ENCODE measurements at regions not wholly inside any gene's neighbourhood (a gene's known extent, or its start where the extent isn't known, plus 50 kb on each side); places are given as distances from the start of the nearest gene placed in this dataset.

- DNase-seq (ENCODE audit: low read depth), result no peak
- no peak for TF ChIP-seq CTCF (conservative IDR thresholded peaks at IDR 0.05; ENCODE audit: low read depth, low read length)
- H3K4me3 ChIP-seq (ENCODE audit: low read depth, low read length), result no peak overlapping the region
These were observed 140.5 kb upstream of the CADPS start for GRCh38 chr3:63015614-63016309.

DNA sequence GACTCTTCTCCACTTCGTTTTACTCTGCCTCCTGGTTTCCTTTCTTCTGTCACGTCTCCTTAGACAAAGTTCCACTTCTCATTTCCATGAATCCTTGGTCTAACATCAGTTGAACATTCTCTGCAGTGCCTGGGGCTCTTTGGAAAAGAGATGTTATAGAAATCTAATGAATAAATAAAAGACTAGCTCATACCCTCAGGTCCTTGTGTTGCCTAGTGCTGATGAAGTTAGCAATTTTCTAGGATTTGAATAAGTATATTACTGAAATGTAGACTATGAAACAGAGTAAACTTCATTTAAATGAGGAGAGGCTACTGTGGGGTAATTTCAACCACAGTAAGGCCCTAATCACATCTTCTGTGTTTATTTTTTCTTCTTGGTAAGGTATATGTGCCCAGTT is 146.9 kb upstream of the CADPS start:
- no peak for DNase-seq (ENCODE audit: low read depth)
- no peak for TF ChIP-seq CTCF (conservative IDR thresholded peaks at IDR 0.05; ENCODE audit: low read depth, low read length)
- no peak overlapping the region for H3K4me3 ChIP-seq (ENCODE audit: low read depth, low read length)

DNA sequence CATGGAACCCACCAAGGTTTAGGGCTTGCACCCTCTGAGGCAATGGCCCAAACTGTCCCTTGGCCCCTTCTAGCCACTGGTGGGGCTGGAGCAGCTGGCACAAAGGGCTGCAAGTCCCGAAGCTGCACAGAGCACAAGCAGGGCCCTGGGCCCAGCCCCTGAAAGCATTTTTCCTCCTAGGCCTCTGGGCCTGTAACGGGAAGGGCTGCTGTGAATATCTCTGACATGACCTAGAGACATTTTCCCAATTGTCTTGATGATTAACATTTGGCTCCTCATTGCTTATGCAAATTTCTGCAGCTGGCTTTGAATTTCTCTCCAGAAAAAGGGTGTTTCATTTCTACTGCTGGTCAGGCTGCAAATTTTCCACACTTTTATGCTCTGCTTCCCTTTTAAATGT is 151.5 kb upstream of the CADPS start:
- H3K4me3 ChIP-seq (ENCODE audit: low read depth, low read length), result no peak overlapping the region
- DNase-seq (ENCODE audit: low read depth), result no peak
- TF ChIP-seq CTCF (conservative IDR thresholded peaks at IDR 0.05; ENCODE audit: low read depth, low read length), result no peak

DNA sequence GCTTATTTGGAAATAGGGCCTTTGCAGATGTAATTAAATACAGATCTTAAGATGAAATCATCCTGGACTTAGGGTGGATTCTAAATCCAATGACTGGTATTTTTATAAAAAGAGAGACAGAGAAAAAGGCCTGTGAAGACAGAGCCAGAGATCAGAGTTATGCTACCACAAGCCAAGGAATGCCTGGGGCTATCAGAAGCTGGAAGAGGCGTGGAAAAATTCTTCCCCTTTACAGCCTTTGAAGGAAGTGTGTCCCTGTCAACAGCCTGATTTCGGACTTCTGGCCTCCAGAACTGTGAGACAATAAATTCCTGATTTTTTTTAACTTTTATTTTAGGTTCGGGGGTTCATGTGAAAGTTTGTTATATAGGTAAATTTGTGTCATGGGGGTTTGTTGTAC is 154.1 kb upstream of the CADPS start:
- no peak for TF ChIP-seq CTCF (conservative IDR thresholded peaks at IDR 0.05; ENCODE audit: low read depth, low read length)
- DNase-seq (ENCODE audit: low read depth), result no peak
- H3K4me3 ChIP-seq (ENCODE audit: low read depth, low read length), result no peak overlapping the region

DNA sequence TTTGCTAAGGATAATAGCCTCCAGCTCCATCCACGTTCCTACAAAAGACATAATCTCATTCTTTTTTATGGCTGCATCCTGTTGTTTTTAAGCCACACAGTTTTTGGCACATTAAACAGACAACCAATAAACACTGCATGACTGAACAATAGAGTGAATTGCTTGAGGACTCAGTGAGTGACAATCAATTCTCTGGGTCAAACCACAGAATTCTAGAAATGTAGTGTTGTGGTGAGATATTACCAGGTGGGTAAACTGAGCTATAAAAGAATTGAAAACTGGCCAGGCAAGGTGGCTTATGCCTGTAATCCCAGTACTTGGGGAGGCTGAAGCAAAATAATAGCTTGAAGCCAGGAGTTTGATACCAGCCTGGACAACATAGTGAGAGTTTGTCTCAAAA is 154.7 kb upstream of the CADPS start:
- no peak for TF ChIP-seq CTCF (conservative IDR thresholded peaks at IDR 0.05; ENCODE audit: low read depth, low read length)
- no peak overlapping the region for H3K4me3 ChIP-seq (ENCODE audit: low read depth, low read length)
- DNase-seq (ENCODE audit: low read depth), result no peak

GRCh38 chr3:63030666-63031065 is 155.4 kb upstream of the CADPS start:
- no peak for TF ChIP-seq CTCF (conservative IDR thresholded peaks at IDR 0.05; ENCODE audit: low read depth, low read length)
- H3K4me3 ChIP-seq (ENCODE audit: low read depth, low read length), result no peak overlapping the region
- DNase-seq (ENCODE audit: low read depth), result no peak

GRCh38 chr3:63032881-63033280 is 157.7 kb upstream of the CADPS start:
- no peak for DNase-seq (ENCODE audit: low read depth)
- H3K4me3 ChIP-seq (ENCODE audit: low read depth, low read length), result no peak overlapping the region
- no peak for TF ChIP-seq CTCF (conservative IDR thresholded peaks at IDR 0.05; ENCODE audit: low read depth, low read length)

Measured in epithelial cell of proximal tubule (primary cell).